NCI-H2227 (cell line): ENCODE measurements at regions not wholly inside any gene's neighbourhood (a gene's known extent, or its start where the extent isn't known, plus 50 kb on each side); places are given as distances from the start of the nearest gene placed in this dataset.
"Not testable (repeated sequence)": the region's sequence is repeated elsewhere in the genome, so short reads cannot be mapped to it uniquely, and the experiment has no call there.

ENCODE experiments used
- DNase-seq: peaks from one replicate; lab custom pipeline; 2025; ENCODE audit not compliant: unreplicated experiment; lab: John Stamatoyannopoulos, UW

GRCh38 chr10:57694956-57695608 lies 572.6 kb downstream of the IPMK start:
- no peak for DNase-seq

GRCh38 chr10:57692255-57692980 lies 575.3 kb downstream of the IPMK start:
- DNase-seq, result no peak

- no peak for DNase-seq
Observed at GRCh38 chr10:57689596-57690297, 577.9 kb downstream of the IPMK start.

- no peak for DNase-seq
Observed at GRCh38 chr10:57679916-57680315, 587.8 kb downstream of the IPMK start.

GRCh38 chr10:57675125-57675524 lies 592.6 kb downstream of the IPMK start:
- DNase-seq, result no peak

- DNase-seq, result no peak
Observed at GRCh38 chr10:57673446-57673960, 594.2 kb downstream of the IPMK start.

- DNase-seq, result no peak
Observed at GRCh38 chr10:57664815-57665214, 602.9 kb downstream of the IPMK start.

- DNase-seq, result no peak
Observed at GRCh38 chr10:57663401-57663800, 604.3 kb downstream of the IPMK start.

GRCh38 chr10:57661206-57661605 lies 606.5 kb downstream of the IPMK start:
- no peak for DNase-seq

GRCh38 chr10:57657164-57657765 lies 610.4 kb downstream of the IPMK start:
- no peak for DNase-seq

GRCh38 chr10:57654856-57655255 lies 612.8 kb downstream of the IPMK start:
- no peak for DNase-seq

GRCh38 chr10:57645108-57645507 lies 622.6 kb downstream of the IPMK start:
- not testable (repeated sequence) for DNase-seq

GRCh38 chr10:57638411-57638810 lies 629.3 kb downstream of the IPMK start:
- DNase-seq, result no peak

- DNase-seq, result no peak
Observed at GRCh38 chr10:57628592-57629284, 639.0 kb downstream of the IPMK start.

GRCh38 chr10:57627642-57628178 lies 640.0 kb downstream of the IPMK start:
- DNase-seq, result no peak

- no peak for DNase-seq
Observed at GRCh38 chr10:57624856-57625592, 642.7 kb downstream of the IPMK start.

- no peak for DNase-seq
Observed at GRCh38 chr10:57624066-57624465, 643.6 kb downstream of the IPMK start.

GRCh38 chr10:57621466-57621865 lies 646.2 kb downstream of the IPMK start:
- no peak for DNase-seq

GRCh38 chr10:57605948-57606485 lies 661.7 kb downstream of the IPMK start:
- DNase-seq, result no peak

GRCh38 chr10:57599440-57599839 lies 668.3 kb downstream of the IPMK start:
- DNase-seq, result no peak
